ENCODE measurements at regions not wholly inside any gene's neighbourhood (a gene's known extent, or its start where the extent isn't known, plus 50 kb on each side); places are given as distances from the start of the nearest gene placed in this dataset.

- Mint-ChIP-seq H3K4me3 (peak overlapping the region; percentile 50), H3K36me3 (ENCODE audit: low read depth) (no peaks in the 10 kb centered on the region), H3K9me3 (peaks cover 5% of the 10 kb centered on the region), H3K27me3 (no peaks in the 10 kb centered on the region), H3K4me1 (ENCODE audit: low read depth) (peaks cover 45% of the 10 kb centered on the region), H3K27ac (peak overlapping the region; percentile 86)
- no peak for DNase-seq
These were observed 107.2 kb downstream of the DUSP6 start for GRCh38 chr12:89245090-89245489.

- peak overlapping the region; percentile 86 for H3K27ac Mint-ChIP-seq
- peaks cover 5% of the 10 kb centered on the region for H3K9me3 Mint-ChIP-seq
- H3K36me3 Mint-ChIP-seq (ENCODE audit: low read depth), result no peaks in the 10 kb centered on the region
- no peaks in the 10 kb centered on the region for H3K27me3 Mint-ChIP-seq
- H3K4me1 Mint-ChIP-seq (ENCODE audit: low read depth), result peaks cover 46% of the 10 kb centered on the region
- peak overlapping the region; percentile 50 for H3K4me3 Mint-ChIP-seq
- no peak for DNase-seq
These were observed 107.8 kb downstream of the DUSP6 start for GRCh38 chr12:89244536-89244935.

- no peak for DNase-seq
- Mint-ChIP-seq H3K27me3 (no peaks in the 10 kb centered on the region), H3K27ac (peak overlapping the region; percentile 86), H3K4me3 (no peak overlapping the region), H3K4me1 (ENCODE audit: low read depth) (peaks cover 51% of the 10 kb centered on the region), H3K36me3 (ENCODE audit: low read depth) (no peaks in the 10 kb centered on the region), H3K9me3 (peaks cover 5% of the 10 kb centered on the region)
These were observed 108.5 kb downstream of the DUSP6 start for GRCh38 chr12:89243771-89244170.

DNA sequence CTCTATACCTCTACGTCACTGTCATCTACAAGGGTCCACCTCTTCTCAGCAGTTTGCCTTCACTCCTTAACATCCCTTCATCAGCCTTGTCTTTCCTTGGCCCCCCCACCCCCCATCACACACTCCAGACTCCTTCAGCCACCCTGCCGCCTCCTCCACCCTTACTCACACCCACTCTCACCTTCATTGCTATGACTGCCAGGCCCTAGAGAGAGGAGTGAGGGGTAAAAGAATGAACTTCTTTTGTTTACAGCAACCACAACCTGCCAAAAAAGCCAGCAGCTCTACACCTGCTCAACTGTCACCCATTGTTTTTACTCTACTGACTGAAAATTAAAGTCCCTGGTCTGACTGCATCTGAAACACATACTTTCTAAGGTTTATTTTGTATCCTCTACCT lies 112.8 kb downstream of the DUSP6 start:
- H3K4me1 Mint-ChIP-seq (ENCODE audit: low read depth), result peaks cover 64% of the 10 kb centered on the region
- no peaks in the 10 kb centered on the region for H3K36me3 Mint-ChIP-seq (ENCODE audit: low read depth)
- H3K27ac Mint-ChIP-seq, result no peak overlapping the region
- no peak for DNase-seq
- H3K4me3 Mint-ChIP-seq, result no peak overlapping the region
- peaks cover 12% of the 10 kb centered on the region for H3K9me3 Mint-ChIP-seq
- H3K27me3 Mint-ChIP-seq, result no peaks in the 10 kb centered on the region

- Mint-ChIP-seq H3K27ac (no peak overlapping the region), H3K27me3 (no peaks in the 10 kb centered on the region), H3K36me3 (ENCODE audit: low read depth) (no peaks in the 10 kb centered on the region), H3K9me3 (peaks cover 16% of the 10 kb centered on the region), H3K4me3 (no peak overlapping the region), H3K4me1 (ENCODE audit: low read depth) (peaks cover 62% of the 10 kb centered on the region)
- DNase-seq, result no peak
These were observed 113.7 kb downstream of the DUSP6 start for GRCh38 chr12:89238593-89238992.

- no peaks in the 10 kb centered on the region for H3K27me3 Mint-ChIP-seq
- H3K4me3 Mint-ChIP-seq, result no peak overlapping the region
- peaks cover 16% of the 10 kb centered on the region for H3K9me3 Mint-ChIP-seq
- no peaks in the 10 kb centered on the region for H3K36me3 Mint-ChIP-seq (ENCODE audit: low read depth)
- H3K4me1 Mint-ChIP-seq (ENCODE audit: low read depth), result peaks cover 56% of the 10 kb centered on the region
- no peak for DNase-seq
- no peak overlapping the region for H3K27ac Mint-ChIP-seq
These were observed 114.5 kb downstream of the DUSP6 start for GRCh38 chr12:89237763-89238162.

- DNase-seq, result no peak
- Mint-ChIP-seq H3K4me3 (no peak overlapping the region), H3K9me3 (peaks cover 16% of the 10 kb centered on the region), H3K36me3 (ENCODE audit: low read depth) (no peaks in the 10 kb centered on the region), H3K27me3 (no peaks in the 10 kb centered on the region), H3K4me1 (ENCODE audit: low read depth) (peaks cover 60% of the 10 kb centered on the region), H3K27ac (no peak overlapping the region)
These were observed 115.4 kb downstream of the DUSP6 start for GRCh38 chr12:89236748-89237383.

GRCh38 chr12:89236237-89236636 lies 116.1 kb downstream of the DUSP6 start:
- H3K36me3 Mint-ChIP-seq (ENCODE audit: low read depth), result no peaks in the 10 kb centered on the region
- H3K27me3 Mint-ChIP-seq, result no peaks in the 10 kb centered on the region
- DNase-seq, result no peak
- H3K4me3 Mint-ChIP-seq, result no peak overlapping the region
- H3K4me1 Mint-ChIP-seq (ENCODE audit: low read depth), result peaks cover 66% of the 10 kb centered on the region
- no peak overlapping the region for H3K27ac Mint-ChIP-seq
- peaks cover 13% of the 10 kb centered on the region for H3K9me3 Mint-ChIP-seq

GRCh38 chr12:89235189-89235993 lies 116.9 kb downstream of the DUSP6 start:
- Mint-ChIP-seq H3K9me3 (peaks cover 11% of the 10 kb centered on the region), H3K4me1 (ENCODE audit: low read depth) (peaks cover 73% of the 10 kb centered on the region), H3K27ac (peak overlapping the region; percentile 71), H3K36me3 (ENCODE audit: low read depth) (no peaks in the 10 kb centered on the region), H3K27me3 (no peaks in the 10 kb centered on the region), H3K4me3 (no peak overlapping the region)
- DNase-seq, result no peak

DNA sequence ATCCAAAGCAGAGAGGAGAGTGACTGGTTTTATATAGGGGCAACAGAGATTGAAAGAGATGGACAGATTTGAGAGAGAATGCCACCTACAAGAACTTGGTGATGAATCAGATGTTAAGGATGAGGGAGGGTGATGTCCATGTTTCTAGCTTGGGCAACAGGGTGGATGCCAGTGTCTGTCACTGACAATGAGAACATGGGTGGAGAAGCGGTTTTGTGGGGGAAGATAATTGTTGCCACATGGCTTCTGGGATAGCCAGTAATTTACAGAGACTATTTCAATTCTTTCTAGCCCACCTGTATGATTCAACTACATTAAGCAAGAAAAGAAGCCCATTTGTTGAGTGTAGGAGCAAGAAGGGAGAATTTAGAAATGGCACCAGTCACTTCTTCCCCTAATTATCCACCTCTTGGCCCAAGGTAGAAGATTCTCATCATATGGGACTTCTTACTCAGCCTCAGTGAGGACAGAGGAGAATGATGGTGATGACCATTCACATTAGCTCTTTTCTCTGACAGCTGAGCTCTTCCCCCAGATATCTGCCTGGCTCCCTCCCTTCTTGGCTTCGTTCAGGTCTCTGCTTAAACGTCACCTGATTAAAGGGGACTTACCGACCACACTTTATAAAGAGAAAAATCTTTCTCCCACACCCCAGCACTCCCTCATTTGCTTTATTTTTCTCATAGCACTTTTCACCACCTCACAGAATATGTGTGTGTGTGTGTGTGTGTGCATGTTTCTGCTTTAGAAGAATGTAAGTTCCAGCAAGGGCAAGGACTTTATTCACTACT lies 117.8 kb downstream of the DUSP6 start:
- no peaks in the 10 kb centered on the region for H3K36me3 Mint-ChIP-seq (ENCODE audit: low read depth)
- peaks cover 77% of the 10 kb centered on the region for H3K4me1 Mint-ChIP-seq (ENCODE audit: low read depth)
- H3K27me3 Mint-ChIP-seq, result no peaks in the 10 kb centered on the region
- peaks cover 11% of the 10 kb centered on the region for H3K9me3 Mint-ChIP-seq
- H3K27ac Mint-ChIP-seq, result no peak overlapping the region
- no peak for DNase-seq
- H3K4me3 Mint-ChIP-seq, result no peak overlapping the region

GRCh38 chr12:89231686-89232085 lies 120.6 kb downstream of the DUSP6 start:
- Mint-ChIP-seq H3K4me1 (ENCODE audit: low read depth) (peaks cover 82% of the 10 kb centered on the region), H3K9me3 (peaks cover 4% of the 10 kb centered on the region), H3K27ac (no peak overlapping the region), H3K36me3 (ENCODE audit: low read depth) (no peaks in the 10 kb centered on the region), H3K4me3 (no peak overlapping the region), H3K27me3 (no peaks in the 10 kb centered on the region)
- DNase-seq, result no peak

- Mint-ChIP-seq H3K9me3 (peaks cover 4% of the 10 kb centered on the region), H3K4me3 (no peak overlapping the region), H3K27me3 (no peaks in the 10 kb centered on the region), H3K4me1 (ENCODE audit: low read depth) (peaks cover 81% of the 10 kb centered on the region), H3K27ac (no peak overlapping the region), H3K36me3 (ENCODE audit: low read depth) (no peaks in the 10 kb centered on the region)
- no peak for DNase-seq
These were observed 121.7 kb downstream of the DUSP6 start for GRCh38 chr12:89230376-89231315.

GRCh38 chr12:89228491-89228890 lies 123.8 kb downstream of the DUSP6 start:
- DNase-seq, result no peak
- H3K9me3 Mint-ChIP-seq, result peaks cover 2% of the 10 kb centered on the region
- H3K4me1 Mint-ChIP-seq (ENCODE audit: low read depth), result peaks cover 85% of the 10 kb centered on the region
- peaks cover 4% of the 10 kb centered on the region for H3K36me3 Mint-ChIP-seq (ENCODE audit: low read depth)
- no peak overlapping the region for H3K27ac Mint-ChIP-seq
- H3K27me3 Mint-ChIP-seq, result no peaks in the 10 kb centered on the region
- no peak overlapping the region for H3K4me3 Mint-ChIP-seq

- no peak for DNase-seq
- Mint-ChIP-seq H3K27me3 (no peaks in the 10 kb centered on the region), H3K4me1 (ENCODE audit: low read depth) (peaks cover 89% of the 10 kb centered on the region)
These were observed 124.5 kb downstream of the DUSP6 start for GRCh38 chr12:89227774-89228173.

More at GRCh38 chr12:89227774-89228173, 124.5 kb downstream of the DUSP6 start:
- H3K9me3 Mint-ChIP-seq, result peaks cover 2% of the 10 kb centered on the region
- no peak overlapping the region for H3K4me3 Mint-ChIP-seq
- H3K36me3 Mint-ChIP-seq (ENCODE audit: low read depth), result peaks cover 7% of the 10 kb centered on the region
- H3K27ac Mint-ChIP-seq, result peak overlapping the region; percentile 27
